Smooth muscle cell (in vitro differentiated cells): ENCODE measurements at regions not wholly inside any gene's neighbourhood (a gene's known extent, or its start where the extent isn't known, plus 50 kb on each side); places are given as distances from the start of the nearest gene placed in this dataset.

Source experiments
- DNase-seq: peaks from one replicate; lab custom pipeline; 2025; ENCODE audit not compliant: unreplicated experiment; lab: John Stamatoyannopoulos, UW
- H2AFZ ChIP-seq: fragments of 200-600 bp; sonication (generic); 2 replicates; pipeline ENCODE4 v1.6.0; 2016; ENCODE audit warnings: antibody characterized with exemption, low read depth, mild to moderate bottlenecking
- H3F3A ChIP-seq: fragments of 200-600 bp; sonication (generic); 2 replicates; pipeline ENCODE4 v1.6.0; 2017; ENCODE audit warnings: antibody characterized with exemption, low read depth
- H3K27ac ChIP-seq: fragments of 200-600 bp; sonication (generic); 2 replicates; pipeline ENCODE4 v1.5.1; 2016; ENCODE audit warnings: low read depth, mild to moderate bottlenecking
- H3K27me3 ChIP-seq: fragments of 200-600 bp; sonication (generic); 2 replicates; pipeline ENCODE4 v1.6.1; 2016; ENCODE audit warnings: low read depth, mild to moderate bottlenecking
- H3K36me3 ChIP-seq: fragments of 200-600 bp; sonication (generic); 2 replicates; pipeline ENCODE4 v1.5.1; 2016; ENCODE audit warnings: low read depth
- H3K4me1 ChIP-seq: fragments of 200-600 bp; sonication (generic); 2 replicates; pipeline ENCODE4 v1.5.1; 2016; ENCODE audit warnings: low read depth
- H3K4me2 ChIP-seq: fragments of 200-600 bp; sonication (generic); 2 replicates; pipeline ENCODE4 v1.6.0; 2016; ENCODE audit warnings: mild to moderate bottlenecking
- H3K4me3 ChIP-seq: fragments of 200-600 bp; sonication (generic); 2 replicates; pipeline ENCODE4 v1.5.1; 2016; ENCODE audit warnings: mild to moderate bottlenecking
- H3K79me2 ChIP-seq: fragments of 200-600 bp; sonication (generic); 2 replicates; pipeline ENCODE4 v1.6.0; 2016; ENCODE audit warnings: low read depth, mild to moderate bottlenecking
- H3K9ac ChIP-seq: fragments of 200-600 bp; sonication (generic); 2 replicates; pipeline ENCODE4 v1.6.0; 2016; ENCODE audit warnings: low read depth
- H3K9me3 ChIP-seq: fragments of 200-600 bp; sonication (generic); replicated peaks from 2 replicates; pipeline ENCODE4 v1.5.1; 2016; ENCODE audit warnings: low read depth
- H4K20me1 ChIP-seq: fragments of 200-600 bp; sonication (generic); 2 replicates; pipeline ENCODE4 v1.6.0; 2016; ENCODE audit warnings: low read depth
- CTCF ChIP-seq: fragments of 200-600 bp; sonication (generic); IDR thresholded peaks from 2 replicates; pipeline ENCODE4 v1.5.1; 2017; ENCODE audit warnings: borderline replicate concordance, mild to moderate bottlenecking, antibody characterized with exemption; ENCODE audit not compliant: insufficient read depth, poor library complexity, severe bottlenecking
- WGBS: methylation state at CpG from one replicate; pipeline ENCODE4 v1.1.7; 2016; ENCODE audit warnings: low lambda C conversion rate; 5-methylcytosine and 5-hydroxymethylcytosine counted together

GRCh38 chr2:177119099-177119498 is 93.5 kb upstream of the HNRNPA3 start:
- Histone ChIP-seq H3K4me1 (no peaks in the 10 kb centered on the region), H3K4me3 (no peak overlapping the region), H3K79me2 (no peaks in the 10 kb centered on the region), H3F3A (no peaks in the 10 kb centered on the region), H4K20me1 (no peaks in the 10 kb centered on the region), H3K9ac (no peak overlapping the region), H2AFZ (no peak overlapping the region), H3K27me3 (peaks cover 3% of the 10 kb centered on the region), H3K27ac (no peak overlapping the region), H3K36me3 (no peaks in the 10 kb centered on the region), H3K9me3 (no peaks in the 10 kb centered on the region), H3K4me2 (no peak overlapping the region)
- TF ChIP-seq CTCF, result no peak
- 96% methylated on average over 5 of the region's 5 CpGs for WGBS
- no peak for DNase-seq

GRCh38 chr2:177123048-177123447 is 89.5 kb upstream of the HNRNPA3 start:
- H3K4me1 ChIP-seq, result no peaks in the 10 kb centered on the region
- H3K4me3 ChIP-seq, result no peak overlapping the region
- no peaks in the 10 kb centered on the region for H4K20me1 ChIP-seq
- no peak overlapping the region for H3K9ac ChIP-seq
- no peaks in the 10 kb centered on the region for H3K9me3 ChIP-seq
- no peak overlapping the region for H2AFZ ChIP-seq
- WGBS, result 58% methylated on average over 1 of the region's 1 CpG
- H3K27me3 ChIP-seq, result peaks cover 3% of the 10 kb centered on the region
- H3K4me2 ChIP-seq, result no peak overlapping the region
- no peaks in the 10 kb centered on the region for H3K36me3 ChIP-seq
- H3K79me2 ChIP-seq, result no peaks in the 10 kb centered on the region
- no peak overlapping the region for H3K27ac ChIP-seq
- TF ChIP-seq CTCF, result no peak
- H3F3A ChIP-seq, result no peaks in the 10 kb centered on the region
- no peak for DNase-seq

- Histone ChIP-seq H4K20me1 (no peaks in the 10 kb centered on the region), H3K9me3 (no peaks in the 10 kb centered on the region), H3K27ac (no peak overlapping the region), H2AFZ (no peak overlapping the region), H3K4me3 (no peak overlapping the region), H3K27me3 (peaks cover 3% of the 10 kb centered on the region), H3F3A (no peaks in the 10 kb centered on the region), H3K36me3 (no peaks in the 10 kb centered on the region), H3K9ac (no peak overlapping the region), H3K4me1 (no peaks in the 10 kb centered on the region), H3K79me2 (no peaks in the 10 kb centered on the region), H3K4me2 (no peak overlapping the region)
- WGBS, result 76% methylated on average over 2 of the region's 2 CpGs
- TF ChIP-seq CTCF, result no peak
- DNase-seq, result no peak
Measured at GRCh38 chr2:177124371-177124770, 88.2 kb upstream of the HNRNPA3 start.

GRCh38 chr2:177127821-177128220 is 84.8 kb upstream of the HNRNPA3 start:
- Histone ChIP-seq H3F3A (no peaks in the 10 kb centered on the region), H3K9me3 (no peaks in the 10 kb centered on the region), H3K27ac (no peak overlapping the region), H3K9ac (no peak overlapping the region), H2AFZ (no peak overlapping the region), H3K4me1 (no peaks in the 10 kb centered on the region), H3K36me3 (no peaks in the 10 kb centered on the region), H3K79me2 (no peaks in the 10 kb centered on the region), H3K4me3 (no peak overlapping the region), H3K4me2 (no peak overlapping the region), H4K20me1 (no peaks in the 10 kb centered on the region), H3K27me3 (no peaks in the 10 kb centered on the region)
- 94% methylated on average over 6 of the region's 6 CpGs for WGBS
- no peak for TF ChIP-seq CTCF
- DNase-seq, result no peak
